ENCODE measurements at regions not wholly inside any gene's neighbourhood (a gene's known extent, or its start where the extent isn't known, plus 50 kb on each side); places are given as distances from the start of the nearest gene placed in this dataset.

DNA sequence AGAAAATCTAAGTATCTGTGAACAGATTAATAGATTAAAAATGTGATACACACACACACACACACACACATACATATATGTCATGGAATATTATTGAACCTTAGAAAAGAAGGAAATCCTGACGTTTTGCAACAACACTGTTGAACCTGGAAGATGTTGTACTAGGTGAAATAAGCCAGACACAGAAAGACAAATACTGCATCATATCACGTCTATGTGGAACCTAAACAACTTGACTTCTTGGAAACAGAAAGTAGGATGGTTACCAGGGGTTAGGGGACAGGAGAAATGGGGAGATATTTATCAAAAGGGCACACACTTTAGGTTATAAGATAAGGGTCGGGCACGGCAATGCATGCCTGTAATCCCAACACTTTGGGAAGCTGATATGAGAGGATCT is 698.4 kb upstream of the ID2 start:
- Mint-ChIP-seq H3K36me3 (ENCODE audit: low read depth) (no peaks in the 10 kb centered on the region), H3K4me1 (ENCODE audit: low read depth) (no peaks in the 10 kb centered on the region), H3K27ac (no peak overlapping the region), H3K4me3 (no peak overlapping the region), H3K27me3 (ENCODE audit: insufficient read depth) (peaks cover 2% of the 10 kb centered on the region; the same call in 1 of the 2 replicates), H3K9me3 (peaks cover 6% of the 10 kb centered on the region; the same call in 1 of the 2 replicates)
- TF ChIP-seq, protein P1, sequence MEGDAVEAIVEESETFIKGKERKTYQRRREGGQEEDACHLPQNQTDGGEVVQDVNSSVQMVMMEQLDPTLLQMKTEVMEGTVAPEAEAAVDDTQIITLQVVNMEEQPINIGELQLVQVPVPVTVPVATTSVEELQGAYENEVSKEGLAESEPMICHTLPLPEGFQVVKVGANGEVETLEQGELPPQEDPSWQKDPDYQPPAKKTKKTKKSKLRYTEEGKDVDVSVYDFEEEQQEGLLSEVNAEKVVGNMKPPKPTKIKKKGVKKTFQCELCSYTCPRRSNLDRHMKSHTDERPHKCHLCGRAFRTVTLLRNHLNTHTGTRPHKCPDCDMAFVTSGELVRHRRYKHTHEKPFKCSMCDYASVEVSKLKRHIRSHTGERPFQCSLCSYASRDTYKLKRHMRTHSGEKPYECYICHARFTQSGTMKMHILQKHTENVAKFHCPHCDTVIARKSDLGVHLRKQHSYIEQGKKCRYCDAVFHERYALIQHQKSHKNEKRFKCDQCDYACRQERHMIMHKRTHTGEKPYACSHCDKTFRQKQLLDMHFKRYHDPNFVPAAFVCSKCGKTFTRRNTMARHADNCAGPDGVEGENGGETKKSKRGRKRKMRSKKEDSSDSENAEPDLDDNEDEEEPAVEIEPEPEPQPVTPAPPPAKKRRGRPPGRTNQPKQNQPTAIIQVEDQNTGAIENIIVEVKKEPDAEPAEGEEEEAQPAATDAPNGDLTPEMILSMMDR (IDR thresholded peaks at IDR 0.05): no peak
- no peak for DNase-seq

DNA sequence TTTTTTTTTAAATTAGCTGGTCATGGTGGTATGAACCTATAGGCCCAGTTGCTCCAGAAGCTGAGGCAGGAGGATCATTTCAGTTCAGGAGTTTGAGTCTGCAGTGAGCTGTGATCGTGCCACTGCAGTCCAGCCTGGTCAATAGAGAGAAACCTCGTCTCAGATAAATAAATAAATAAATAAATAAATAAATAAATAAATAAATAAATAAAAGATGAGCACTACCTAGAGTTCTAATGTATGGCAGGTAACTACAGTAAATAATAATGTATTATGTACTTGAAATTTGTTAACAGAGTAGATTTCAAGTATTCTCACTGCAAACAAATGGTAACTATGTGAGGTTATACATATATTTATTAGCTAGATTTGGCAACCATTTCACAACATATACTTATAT is 697.9 kb upstream of the ID2 start:
- Mint-ChIP-seq H3K4me3 (no peak overlapping the region), H3K4me1 (ENCODE audit: low read depth) (no peaks in the 10 kb centered on the region), H3K9me3 (peaks cover 6% of the 10 kb centered on the region; the same call in 1 of the 2 replicates), H3K36me3 (ENCODE audit: low read depth) (no peaks in the 10 kb centered on the region), H3K27me3 (ENCODE audit: insufficient read depth) (peaks cover 2% of the 10 kb centered on the region; the same call in 1 of the 2 replicates), H3K27ac (no peak overlapping the region)
- TF ChIP-seq, protein P1 (IDR thresholded peaks at IDR 0.05): no peak
- DNase-seq: no peak

DNA sequence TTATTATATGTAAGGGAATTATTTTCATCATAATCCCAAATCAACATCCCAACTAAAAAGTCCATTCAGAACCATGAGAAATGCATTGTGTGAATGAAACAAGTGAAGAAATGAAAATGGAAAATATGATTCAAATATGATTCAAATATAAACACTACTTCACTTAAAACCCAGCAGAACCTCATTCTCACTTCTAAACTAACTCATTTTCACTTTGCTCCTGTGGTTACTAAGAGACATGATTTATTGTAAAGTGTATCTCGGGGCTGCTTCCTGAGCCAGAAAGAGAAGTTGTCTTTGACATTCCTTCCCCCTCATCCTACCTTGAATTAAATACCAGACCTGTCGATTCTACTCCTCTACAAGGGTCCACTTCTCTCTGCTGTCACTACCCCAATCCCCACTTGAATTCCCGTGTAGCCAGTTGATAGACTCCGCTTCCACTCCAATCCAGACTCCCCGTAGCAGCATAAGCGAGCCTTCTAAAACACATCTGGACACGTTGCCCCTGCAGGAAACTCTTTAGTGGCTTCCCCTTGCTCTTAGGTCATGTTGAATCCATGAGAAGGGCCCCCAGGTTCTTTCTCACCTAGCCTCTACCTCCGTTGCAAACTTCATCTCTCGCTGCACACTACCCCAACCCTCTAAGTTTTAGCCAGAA is 697.0 kb upstream of the ID2 start:
- TF ChIP-seq, protein P1 (IDR thresholded peaks at IDR 0.05): no peak
- no peak for DNase-seq
- Mint-ChIP-seq H3K9me3 (peaks cover 6% of the 10 kb centered on the region; the same call in 1 of the 2 replicates), H3K4me3 (no peak overlapping the region), H3K27me3 (ENCODE audit: insufficient read depth) (peaks cover 2% of the 10 kb centered on the region; the same call in 1 of the 2 replicates), H3K4me1 (ENCODE audit: low read depth) (no peaks in the 10 kb centered on the region), H3K27ac (no peak overlapping the region), H3K36me3 (ENCODE audit: low read depth) (no peaks in the 10 kb centered on the region)

DNA sequence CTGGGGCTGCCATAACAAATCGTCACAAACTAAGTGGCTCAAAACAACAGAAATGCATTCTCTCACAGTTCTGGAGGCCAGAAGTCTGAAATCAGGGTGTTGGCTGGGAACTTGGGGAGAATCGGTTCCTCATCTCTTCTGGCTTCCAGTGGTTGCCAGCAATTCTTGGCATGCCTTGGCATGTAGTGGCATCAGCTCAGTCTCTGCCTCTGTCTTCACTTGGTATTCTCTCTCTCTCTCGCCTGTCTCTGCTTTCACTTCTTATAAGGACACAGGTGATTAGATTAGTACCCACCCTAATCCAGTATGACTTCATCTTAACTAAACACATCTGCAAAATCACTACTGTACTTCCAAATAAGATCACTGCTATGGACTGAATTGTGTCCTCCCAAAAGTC is 695.4 kb upstream of the ID2 start:
- TF ChIP-seq, protein P1 (IDR thresholded peaks at IDR 0.05): no peak
- DNase-seq: no peak
- no peaks in the 10 kb centered on the region for H3K36me3 Mint-ChIP-seq (ENCODE audit: low read depth)
- H3K9me3 Mint-ChIP-seq: peaks cover 6% of the 10 kb centered on the region; the same call in 1 of the 2 replicates
- H3K4me3 Mint-ChIP-seq: no peak overlapping the region
- no peak overlapping the region for H3K27ac Mint-ChIP-seq
- peaks cover 2% of the 10 kb centered on the region; the same call in 1 of the 2 replicates for H3K27me3 Mint-ChIP-seq (ENCODE audit: insufficient read depth)
- no peaks in the 10 kb centered on the region for H3K4me1 Mint-ChIP-seq (ENCODE audit: low read depth)

DNA sequence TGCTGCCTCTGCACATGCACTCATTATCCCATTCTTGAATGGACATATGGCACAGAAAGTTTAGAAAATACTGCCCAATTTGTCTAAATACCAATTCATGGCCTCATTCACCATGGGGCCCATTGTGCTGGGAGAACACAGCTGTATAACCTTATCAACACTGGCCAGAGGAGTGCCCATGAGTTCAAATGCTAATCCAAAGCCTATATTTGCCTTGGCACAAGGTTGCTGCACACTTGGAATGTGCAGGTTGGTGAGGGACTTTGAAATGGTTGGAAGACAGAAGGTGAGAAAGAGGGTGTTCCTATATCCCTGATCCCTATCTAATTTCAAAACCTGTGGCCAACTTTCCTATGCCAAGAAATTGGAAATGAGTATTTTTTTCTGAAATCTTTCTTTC is 693.9 kb upstream of the ID2 start:
- H3K27ac Mint-ChIP-seq: no peak overlapping the region
- DNase-seq: no peak
- peaks cover 2% of the 10 kb centered on the region; the same call in 1 of the 2 replicates for H3K27me3 Mint-ChIP-seq (ENCODE audit: insufficient read depth)

More for the DNA sequence above, 693.9 kb upstream of the ID2 start:
- Mint-ChIP-seq H3K9me3 (no peaks in the 10 kb centered on the region), H3K36me3 (ENCODE audit: low read depth) (no peaks in the 10 kb centered on the region), H3K4me1 (ENCODE audit: low read depth) (peaks cover 6% of the 10 kb centered on the region), H3K4me3 (no peak overlapping the region)
- TF ChIP-seq, protein P1 (IDR thresholded peaks at IDR 0.05): no peak

Measured in HFFc6 (cell line).